ENCODE measurements at regions not wholly inside any gene's neighbourhood (a gene's known extent, or its start where the extent isn't known, plus 50 kb on each side); places are given as distances from the start of the nearest gene placed in this dataset.

GRCh38 chr3:87082796-87083440, 92.0 kb upstream of the VGLL3 start:
- 14 to 42% methylated on average over 6 of the region's 6 CpGs for WGBS, 2 donors
- Histone ChIP-seq H3K27me3 (no peaks in the 10 kb centered on the region), H3K27ac (no peak overlapping the region), H3K9me3 (no peaks in the 10 kb centered on the region), H3K4me1 (no peaks in the 10 kb centered on the region), H3K36me3 (no peaks in the 10 kb centered on the region), H3K4me3 (no peak overlapping the region)
- intact Hi-C loops (cut with DNase I) = loop anchor here (1.0 kb wide), 1 partner anchor 309 kb away; no protein-coding TSS in a partner anchor
- TF ChIP-seq POLR2A (IDR thresholded peaks at IDR 0.05) (no peak), CTCF (IDR thresholded peaks at IDR 0.05) (peak; percentile 47 to 62 (median 52)), POLR2AphosphoS5 (IDR thresholded peaks at IDR 0.05) (no peak), EP300 (IDR thresholded peaks at IDR 0.05) (no peak)
- no peak for DNase-seq

- Histone ChIP-seq H3K4me3 (no peak overlapping the region), H3K9me3 (no peaks in the 10 kb centered on the region), H3K36me3 (no peaks in the 10 kb centered on the region), H3K27ac (no peak overlapping the region), H3K27me3 (no peaks in the 10 kb centered on the region), H3K4me1 (peaks cover 0 to 6% (median 2%) of the 10 kb centered on the region in 4 donors)
- DNase-seq = no peak
- intact Hi-C loops (cut with DNase I) = no loop called here
- TF ChIP-seq CTCF (IDR thresholded peaks at IDR 0.05) = no peak
- no peak for TF ChIP-seq EP300 (IDR thresholded peaks at IDR 0.05)
- no peak for TF ChIP-seq POLR2A (IDR thresholded peaks at IDR 0.05)
- TF ChIP-seq POLR2AphosphoS5 (IDR thresholded peaks at IDR 0.05) = no peak
- 87 to 90% methylated on average over 2 of the region's 2 CpGs for WGBS, 2 donors
Observed at GRCh38 chr3:87077355-87077754, 86.4 kb upstream of the VGLL3 start.

- intact Hi-C loops (cut with DNase I) = no loop called here
- no peak for DNase-seq
- H3K4me3 ChIP-seq = no peak overlapping the region
- H3K4me1 ChIP-seq = peaks cover 0 to 6% (median 2%) of the 10 kb centered on the region in 4 donors
- no peaks in the 10 kb centered on the region for H3K27me3 ChIP-seq
- H3K36me3 ChIP-seq = no peaks in the 10 kb centered on the region
- 16 to 54% methylated on average over 3 of the region's 3 CpGs for WGBS, 2 donors
- H3K27ac ChIP-seq = no peak overlapping the region
- no peaks in the 10 kb centered on the region for H3K9me3 ChIP-seq
- no peak for TF ChIP-seq POLR2AphosphoS5 (IDR thresholded peaks at IDR 0.05)
- TF ChIP-seq CTCF (IDR thresholded peaks at IDR 0.05) = no peak
- no peak for TF ChIP-seq POLR2A (IDR thresholded peaks at IDR 0.05)
- TF ChIP-seq EP300 (IDR thresholded peaks at IDR 0.05) = no peak
Observed at GRCh38 chr3:87076946-87077345, 86.0 kb upstream of the VGLL3 start.

- no peaks in the 10 kb centered on the region for H3K36me3 ChIP-seq
- no peak for DNase-seq
- TF ChIP-seq POLR2A (IDR thresholded peaks at IDR 0.05) (no peak), EP300 (IDR thresholded peaks at IDR 0.05) (no peak), POLR2AphosphoS5 (IDR thresholded peaks at IDR 0.05) (no peak), CTCF (IDR thresholded peaks at IDR 0.05) (no peak)
- H3K27ac ChIP-seq = no peak overlapping the region
- H3K4me3 ChIP-seq = no peak overlapping the region
- intact Hi-C loops (cut with DNase I) = no loop called here
- peaks cover 0 to 6% (median 2%) of the 10 kb centered on the region in 4 donors for H3K4me1 ChIP-seq
- no peaks in the 10 kb centered on the region for H3K27me3 ChIP-seq
- 83 to 84% methylated on average over 7 of the region's 7 CpGs for WGBS, 2 donors
- H3K9me3 ChIP-seq = no peaks in the 10 kb centered on the region
Observed at GRCh38 chr3:87073496-87074145, 82.7 kb upstream of the VGLL3 start.
